SKM-1 (cell line): ENCODE measurements at regions not wholly inside any gene's neighbourhood (a gene's known extent, or its start where the extent isn't known, plus 50 kb on each side); places are given as distances from the start of the nearest gene placed in this dataset.

ENCODE experiments used
- DNase-seq: peaks from one replicate; lab custom pipeline; 2025; ENCODE audit not compliant: unreplicated experiment; lab: John Stamatoyannopoulos, UW

GRCh38 chr3:6805236-6805635 is 55.7 kb upstream of the GRM7 start:
- no peak for DNase-seq

GRCh38 chr3:6806991-6807390 is 53.9 kb upstream of the GRM7 start:
- no peak for DNase-seq

- DNase-seq, result no peak
Observed at GRCh38 chr3:6807967-6808588, 52.8 kb upstream of the GRM7 start.

GRCh38 chr3:6809349-6809748 is 51.6 kb upstream of the GRM7 start:
- no peak for DNase-seq
